Endothelial cell of umbilical vein (primary cell): ENCODE measurements at regions not wholly inside any gene's neighbourhood (a gene's known extent, or its start where the extent isn't known, plus 50 kb on each side); places are given as distances from the start of the nearest gene placed in this dataset.

ENCODE experiments used
- CTCF ChIP-seq, 2 donors: IDR thresholded peaks; 1 replicate in 1 of 2; 2 replicates in 1 of 2; pipeline ENCODE4 v1.5.1; 2011; ENCODE audit warnings: low read length in 2 of 2, mild to moderate bottlenecking in 2 of 2, moderate library complexity in 2 of 2, control low read depth in 1 of 2, inconsistent platforms in 1 of 2, low read depth in 1 of 2; ENCODE audit not compliant: insufficient read depth in 1 of 2; ENCODE audit errors: extremely low read depth in 1 of 2
- EZH2 ChIP-seq: IDR thresholded peaks from 2 replicates; pipeline ENCODE4 v1.6.1; 2012; ENCODE audit warnings: borderline replicate concordance, low read depth, mild to moderate bottlenecking, moderate library complexity, low read length, inconsistent platforms; ENCODE audit not compliant: severe bottlenecking
- JUN ChIP-seq: IDR thresholded peaks from 2 replicates; pipeline ENCODE4 v1.6.1; 2011; ENCODE audit warnings: borderline replicate concordance, low read depth; ENCODE audit not compliant: insufficient read length, insufficient read depth
- MAX ChIP-seq: IDR thresholded peaks from 2 replicates; pipeline ENCODE4 v1.6.1; 2011; ENCODE audit not compliant: insufficient read depth, insufficient read length
- MYC ChIP-seq: IDR thresholded peaks from one replicate; pipeline ENCODE4 v1.6.1; 2011; ENCODE audit warnings: mild to moderate bottlenecking, low read depth, low read length
- POLR2A ChIP-seq: IDR thresholded peaks from 2 replicates; pipeline ENCODE4 v1.6.1; 2012; ENCODE audit warnings: low read depth, mild to moderate bottlenecking, control low read depth, low read length
- POLR2AphosphoS5 ChIP-seq: IDR thresholded peaks from 2 replicates; pipeline ENCODE4 v1.6.1; 2012; ENCODE audit warnings: low read depth, mild to moderate bottlenecking, control low read depth, low read length, moderate library complexity; ENCODE audit not compliant: insufficient read depth

DNA sequence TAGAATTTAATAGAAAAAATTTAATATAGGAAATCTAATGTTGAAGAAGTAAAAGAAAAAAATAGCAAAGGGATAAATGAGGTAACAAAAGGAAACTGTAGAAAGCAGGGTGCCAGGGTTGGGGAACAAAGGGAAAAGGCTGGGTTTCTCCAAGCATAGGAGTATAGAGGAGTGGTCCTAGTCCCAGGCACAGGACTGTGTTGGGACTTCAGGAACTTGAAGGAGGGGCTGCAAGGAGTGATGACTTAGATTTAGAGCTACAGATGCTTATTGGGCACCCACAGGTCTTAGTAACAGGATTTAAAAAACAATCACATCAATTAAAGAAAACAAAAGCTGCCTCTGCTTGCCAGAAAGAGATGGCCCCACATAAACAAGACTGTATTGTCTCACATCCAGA, 396.5 kb upstream of the TNC start:
- TF ChIP-seq POLR2A (no peak), CTCF (IDR thresholded peaks at IDR 0.05; ENCODE audit: extremely low read depth in 1 of 2, insufficient read depth in 1 of 2, low read depth in 1 of 2, low read length in 2 of 2) (no peak), EZH2 (no peak), JUN (no peak), POLR2AphosphoS5 (no peak), MAX (no peak), MYC (no peak)
